GM19467 (cell line): ENCODE measurements at regions not wholly inside any gene's neighbourhood (a gene's known extent, or its start where the extent isn't known, plus 50 kb on each side); places are given as distances from the start of the nearest gene placed in this dataset.
"Not testable (repeated sequence)": the region's sequence is repeated elsewhere in the genome, so short reads cannot be mapped to it uniquely, and the experiment has no call there.

Source experiments
- ATAC-seq: cut with Tn5 transposase; IDR thresholded peaks from one replicate; pipeline ENCODE4 v1.9.1; 2021; ENCODE audit warnings: mild to moderate bottlenecking, moderate library complexity; ENCODE audit not compliant: unreplicated experiment

GRCh38 chr7:155395176-155395797, 62.6 kb upstream of the EN2 start:
- no peak for ATAC-seq

- ATAC-seq: no peak
Measured at GRCh38 chr7:155396661-155397060, 61.3 kb upstream of the EN2 start.

GRCh38 chr7:155397758-155398714, 59.9 kb upstream of the EN2 start:
- not testable (repeated sequence) for ATAC-seq

- no peak for ATAC-seq
Measured at GRCh38 chr7:155398944-155399343, 59.0 kb upstream of the EN2 start.

GRCh38 chr7:155399577-155399976, 58.4 kb upstream of the EN2 start:
- no peak for ATAC-seq

GRCh38 chr7:155401231-155401630, 56.7 kb upstream of the EN2 start:
- no peak for ATAC-seq

GRCh38 chr7:155401884-155402283, 56.0 kb upstream of the EN2 start:
- no peak for ATAC-seq

- no peak for ATAC-seq
Measured at GRCh38 chr7:155402941-155403340, 55.0 kb upstream of the EN2 start.

GRCh38 chr7:155404976-155405375, 53.0 kb upstream of the EN2 start:
- ATAC-seq: no peak

- no peak for ATAC-seq
Measured at GRCh38 chr7:155405399-155406318, 52.3 kb upstream of the EN2 start.

- no peak for ATAC-seq
Measured at GRCh38 chr7:155407799-155408198, 50.1 kb upstream of the EN2 start.
